Stimulated activated naive CD8-positive, alpha-beta T cell treated with anti-CD3 and anti-CD28 coated beads, Interleukin-15, amount 100 ng/mL, for 72 hours (primary cell): ENCODE measurements at regions not wholly inside any gene's neighbourhood (a gene's known extent, or its start where the extent isn't known, plus 50 kb on each side); places are given as distances from the start of the nearest gene placed in this dataset.

Experiments used
- ATAC-seq: fragments of 150-1000 bp; cut with Tn5 transposase; 2 replicates; pipeline ENCODE4 v1.10.0; 2021; ENCODE audit warnings: mild to moderate bottlenecking, moderate library complexity
- DNase-seq, 2 donors: peaks; one replicate each; pipeline ENCODE4 v3.0.0; 2021 to 2022
- H3K27ac Mint-ChIP-seq, 2 donors: one replicate each; pipeline ENCODE4 v1.8.0; 2022; ENCODE audit warnings: mild to moderate bottlenecking in 2 of 2, mixed read lengths in 2 of 2, moderate library complexity in 2 of 2
- H3K27me3 Mint-ChIP-seq: one replicate; pipeline ENCODE4 v1.8.0; 2022; ENCODE audit warnings: mixed read lengths
- H3K4me1 Mint-ChIP-seq: one replicate; pipeline ENCODE4 v1.8.0; 2022; ENCODE audit warnings: mild to moderate bottlenecking, mixed read lengths
- H3K4me3 Mint-ChIP-seq, 2 donors: one replicate each; pipeline ENCODE4 v1.8.0; 2022; ENCODE audit warnings: mild to moderate bottlenecking in 2 of 2, mixed read lengths in 2 of 2, moderate library complexity in 1 of 2
- H3K9me3 Mint-ChIP-seq, 2 donors: one replicate each; pipeline ENCODE4 v1.8.0; 2022; ENCODE audit warnings: mixed read lengths in 2 of 2

- Mint-ChIP-seq H3K27ac (no peak overlapping the region), H3K4me1 (no peaks in the 10 kb centered on the region), H3K27me3 (no peaks in the 10 kb centered on the region), H3K4me3 (no peak overlapping the region), H3K9me3 (no peaks in the 10 kb centered on the region)
- ATAC-seq (peak; percentile 39), DNase-seq (no peak)
These were observed 62.2 kb upstream of the PDE10A start for GRCh38 chr6:165725201-165725600.

GRCh38 chr6:165723326-165723725 lies 60.3 kb upstream of the PDE10A start:
- H3K4me3 Mint-ChIP-seq = no peak overlapping the region
- H3K27me3 Mint-ChIP-seq = peaks cover 11% of the 10 kb centered on the region
- H3K9me3 Mint-ChIP-seq = no peaks in the 10 kb centered on the region
- DNase-seq = no peak
- no peaks in the 10 kb centered on the region for H3K4me1 Mint-ChIP-seq
- H3K27ac Mint-ChIP-seq = no peak overlapping the region
- ATAC-seq = no peak

GRCh38 chr6:165722022-165722421 lies 59.0 kb upstream of the PDE10A start:
- no peak overlapping the region for H3K27ac Mint-ChIP-seq
- no peaks in the 10 kb centered on the region for H3K4me1 Mint-ChIP-seq
- no peak overlapping the region for H3K4me3 Mint-ChIP-seq
- no peak for ATAC-seq
- no peak for DNase-seq
- no peaks in the 10 kb centered on the region for H3K9me3 Mint-ChIP-seq
- H3K27me3 Mint-ChIP-seq = peaks cover 20% of the 10 kb centered on the region

- no peak for DNase-seq
- peaks cover 20% of the 10 kb centered on the region for H3K27me3 Mint-ChIP-seq
- no peaks in the 10 kb centered on the region for H3K4me1 Mint-ChIP-seq
- no peak overlapping the region for H3K4me3 Mint-ChIP-seq
- ATAC-seq = no peak
- no peak overlapping the region for H3K27ac Mint-ChIP-seq
- H3K9me3 Mint-ChIP-seq = no peaks in the 10 kb centered on the region
These were observed 58.3 kb upstream of the PDE10A start for GRCh38 chr6:165721356-165721755.

GRCh38 chr6:165718491-165718891 lies 55.5 kb upstream of the PDE10A start:
- Mint-ChIP-seq H3K27ac (no peak overlapping the region), H3K27me3 (peaks cover 20% of the 10 kb centered on the region), H3K4me1 (no peaks in the 10 kb centered on the region), H3K4me3 (no peak overlapping the region), H3K9me3 (no peaks in the 10 kb centered on the region)
- ATAC-seq (no peak), DNase-seq (no peak)

GRCh38 chr6:165717732-165718465 lies 54.9 kb upstream of the PDE10A start:
- Mint-ChIP-seq H3K27me3 (peaks cover 20% of the 10 kb centered on the region), H3K4me3 (no peak overlapping the region), H3K9me3 (no peaks in the 10 kb centered on the region), H3K4me1 (no peaks in the 10 kb centered on the region), H3K27ac (no peak overlapping the region)
- DNase-seq (no peak), ATAC-seq (no peak)

GRCh38 chr6:165716886-165717285 lies 53.8 kb upstream of the PDE10A start:
- Mint-ChIP-seq H3K27me3 (peaks cover 20% of the 10 kb centered on the region), H3K4me3 (no peak overlapping the region), H3K4me1 (no peaks in the 10 kb centered on the region), H3K27ac (no peak overlapping the region), H3K9me3 (no peaks in the 10 kb centered on the region)
- ATAC-seq (no peak), DNase-seq (no peak)

- no peak for ATAC-seq
These were observed 52.4 kb upstream of the PDE10A start for GRCh38 chr6:165715428-165715827.

GRCh38 chr6:165714907-165715306 lies 51.9 kb upstream of the PDE10A start:
- H3K4me3 Mint-ChIP-seq = no peak overlapping the region
- DNase-seq (no peak), ATAC-seq (peak; percentile 26)
- peaks cover 20% of the 10 kb centered on the region for H3K27me3 Mint-ChIP-seq
- no peaks in the 10 kb centered on the region for H3K4me1 Mint-ChIP-seq
- peaks cover 0 to 4% of the 10 kb centered on the region in 2 donors for H3K9me3 Mint-ChIP-seq
- H3K27ac Mint-ChIP-seq = no peak overlapping the region

More at GRCh38 chr6:165715428-165715827, 52.4 kb upstream of the PDE10A start:
- no peaks in the 10 kb centered on the region for H3K4me1 Mint-ChIP-seq
- no peaks in the 10 kb centered on the region for H3K9me3 Mint-ChIP-seq
- peaks cover 20% of the 10 kb centered on the region for H3K27me3 Mint-ChIP-seq
- H3K27ac Mint-ChIP-seq = no peak overlapping the region
- H3K4me3 Mint-ChIP-seq = no peak overlapping the region
- no peak for DNase-seq

GRCh38 chr6:165713845-165714466 lies 50.9 kb upstream of the PDE10A start:
- no peak for DNase-seq
- Mint-ChIP-seq H3K4me1 (no peaks in the 10 kb centered on the region), H3K9me3 (peaks cover 0 to 10% of the 10 kb centered on the region in 2 donors), H3K27ac (no peak overlapping the region), H3K4me3 (no peak overlapping the region), H3K27me3 (peaks cover 15% of the 10 kb centered on the region)
- no peak for ATAC-seq
